Smooth muscle cell (in vitro differentiated cells): ENCODE measurements at regions not wholly inside any gene's neighbourhood (a gene's known extent, or its start where the extent isn't known, plus 50 kb on each side); places are given as distances from the start of the nearest gene placed in this dataset.

ENCODE experiments used
- DNase-seq: peaks from one replicate; lab custom pipeline; 2025; ENCODE audit not compliant: unreplicated experiment; lab: John Stamatoyannopoulos, UW
- H2AFZ ChIP-seq: fragments of 200-600 bp; sonication (generic); 2 replicates; pipeline ENCODE4 v1.6.0; 2016; ENCODE audit warnings: antibody characterized with exemption, low read depth, mild to moderate bottlenecking
- H3F3A ChIP-seq: fragments of 200-600 bp; sonication (generic); 2 replicates; pipeline ENCODE4 v1.6.0; 2017; ENCODE audit warnings: antibody characterized with exemption, low read depth
- H3K27ac ChIP-seq: fragments of 200-600 bp; sonication (generic); 2 replicates; pipeline ENCODE4 v1.5.1; 2016; ENCODE audit warnings: low read depth, mild to moderate bottlenecking
- H3K27me3 ChIP-seq: fragments of 200-600 bp; sonication (generic); 2 replicates; pipeline ENCODE4 v1.6.1; 2016; ENCODE audit warnings: low read depth, mild to moderate bottlenecking
- H3K36me3 ChIP-seq: fragments of 200-600 bp; sonication (generic); 2 replicates; pipeline ENCODE4 v1.5.1; 2016; ENCODE audit warnings: low read depth
- H3K4me1 ChIP-seq: fragments of 200-600 bp; sonication (generic); 2 replicates; pipeline ENCODE4 v1.5.1; 2016; ENCODE audit warnings: low read depth
- H3K4me2 ChIP-seq: fragments of 200-600 bp; sonication (generic); 2 replicates; pipeline ENCODE4 v1.6.0; 2016; ENCODE audit warnings: mild to moderate bottlenecking
- H3K4me3 ChIP-seq: fragments of 200-600 bp; sonication (generic); 2 replicates; pipeline ENCODE4 v1.5.1; 2016; ENCODE audit warnings: mild to moderate bottlenecking
- H3K79me2 ChIP-seq: fragments of 200-600 bp; sonication (generic); 2 replicates; pipeline ENCODE4 v1.6.0; 2016; ENCODE audit warnings: low read depth, mild to moderate bottlenecking
- H3K9ac ChIP-seq: fragments of 200-600 bp; sonication (generic); 2 replicates; pipeline ENCODE4 v1.6.0; 2016; ENCODE audit warnings: low read depth
- H3K9me3 ChIP-seq: fragments of 200-600 bp; sonication (generic); replicated peaks from 2 replicates; pipeline ENCODE4 v1.5.1; 2016; ENCODE audit warnings: low read depth
- H4K20me1 ChIP-seq: fragments of 200-600 bp; sonication (generic); 2 replicates; pipeline ENCODE4 v1.6.0; 2016; ENCODE audit warnings: low read depth
- CTCF ChIP-seq: fragments of 200-600 bp; sonication (generic); IDR thresholded peaks from 2 replicates; pipeline ENCODE4 v1.5.1; 2017; ENCODE audit warnings: borderline replicate concordance, mild to moderate bottlenecking, antibody characterized with exemption; ENCODE audit not compliant: insufficient read depth, poor library complexity, severe bottlenecking
- WGBS: methylation state at CpG from one replicate; pipeline ENCODE4 v1.1.7; 2016; ENCODE audit warnings: low lambda C conversion rate; 5-methylcytosine and 5-hydroxymethylcytosine counted together

GRCh38 chr11:82089426-82089825 is 644.2 kb downstream of the FAM181B start:
- H4K20me1 ChIP-seq = no peaks in the 10 kb centered on the region
- no peak for DNase-seq
- 82% methylated on average over 5 of the region's 5 CpGs for WGBS
- no peaks in the 10 kb centered on the region for H3K9me3 ChIP-seq
- no peak overlapping the region for H3K27ac ChIP-seq
- no peaks in the 10 kb centered on the region for H3K79me2 ChIP-seq
- H3K4me1 ChIP-seq = no peaks in the 10 kb centered on the region
- no peak for TF ChIP-seq CTCF
- H3F3A ChIP-seq = no peaks in the 10 kb centered on the region
- H3K27me3 ChIP-seq = no peaks in the 10 kb centered on the region
- no peaks in the 10 kb centered on the region for H3K36me3 ChIP-seq
- no peak overlapping the region for H3K9ac ChIP-seq
- H3K4me2 ChIP-seq = no peak overlapping the region
- H3K4me3 ChIP-seq = no peak overlapping the region
- H2AFZ ChIP-seq = no peak overlapping the region

GRCh38 chr11:82085493-82085892 is 648.2 kb downstream of the FAM181B start:
- TF ChIP-seq CTCF = no peak
- no peak for DNase-seq
- Histone ChIP-seq H3K4me3 (no peak overlapping the region), H3K9ac (no peak overlapping the region), H3K9me3 (no peaks in the 10 kb centered on the region), H3F3A (no peaks in the 10 kb centered on the region), H3K36me3 (no peaks in the 10 kb centered on the region), H3K4me1 (no peaks in the 10 kb centered on the region), H4K20me1 (no peaks in the 10 kb centered on the region), H2AFZ (no peak overlapping the region), H3K4me2 (no peak overlapping the region), H3K27ac (no peak overlapping the region), H3K79me2 (no peaks in the 10 kb centered on the region), H3K27me3 (no peaks in the 10 kb centered on the region)
- 92% methylated on average over 4 of the region's 4 CpGs for WGBS

- no peak for TF ChIP-seq CTCF
- Histone ChIP-seq H3K4me3 (no peak overlapping the region), H3F3A (no peaks in the 10 kb centered on the region), H2AFZ (no peak overlapping the region), H3K9ac (no peak overlapping the region), H3K79me2 (no peaks in the 10 kb centered on the region), H3K4me2 (no peak overlapping the region), H3K27me3 (no peaks in the 10 kb centered on the region), H3K4me1 (no peaks in the 10 kb centered on the region), H3K36me3 (no peaks in the 10 kb centered on the region), H4K20me1 (no peaks in the 10 kb centered on the region), H3K27ac (no peak overlapping the region), H3K9me3 (no peaks in the 10 kb centered on the region)
- DNase-seq = no peak
- 64% methylated on average over 2 of the region's 2 CpGs for WGBS
These were observed 650.7 kb downstream of the FAM181B start for GRCh38 chr11:82082976-82083375.

GRCh38 chr11:82080160-82080559 is 653.5 kb downstream of the FAM181B start:
- no peak overlapping the region for H2AFZ ChIP-seq
- TF ChIP-seq CTCF = no peak
- no peak overlapping the region for H3K4me3 ChIP-seq
- H3K4me1 ChIP-seq = no peaks in the 10 kb centered on the region
- no peaks in the 10 kb centered on the region for H3K79me2 ChIP-seq
- WGBS = 68% methylated on average over 2 of the region's 2 CpGs
- no peaks in the 10 kb centered on the region for H4K20me1 ChIP-seq
- no peak overlapping the region for H3K9ac ChIP-seq
- H3K27ac ChIP-seq = no peak overlapping the region
- no peaks in the 10 kb centered on the region for H3F3A ChIP-seq
- H3K27me3 ChIP-seq = no peaks in the 10 kb centered on the region
- no peaks in the 10 kb centered on the region for H3K9me3 ChIP-seq
- H3K36me3 ChIP-seq = no peaks in the 10 kb centered on the region
- no peak for DNase-seq
- no peak overlapping the region for H3K4me2 ChIP-seq
